ENCODE measurements at regions not wholly inside any gene's neighbourhood (a gene's known extent, or its start where the extent isn't known, plus 50 kb on each side); places are given as distances from the start of the nearest gene placed in this dataset.
A peak's percentile ranks its signal among the peaks of the same experiment; 100 is the strongest.

DNA sequence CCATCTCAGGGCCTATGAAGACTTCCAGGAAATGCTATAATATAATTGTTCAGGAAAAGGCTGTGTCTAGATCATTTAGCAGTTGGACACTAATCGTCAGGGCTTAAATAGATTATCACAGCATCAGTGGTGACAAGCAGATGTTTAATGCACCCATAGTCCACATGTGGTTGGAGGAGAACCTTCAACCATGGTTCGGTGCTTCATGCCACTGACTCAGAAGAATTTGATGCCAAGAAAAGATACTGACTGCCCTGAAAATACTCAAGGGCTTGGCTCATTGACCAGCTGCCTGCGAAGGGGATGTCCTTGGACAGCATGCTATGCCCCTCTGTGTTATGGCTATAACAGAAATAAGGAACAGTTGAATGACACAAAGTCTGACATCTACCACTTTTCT is 175.7 kb downstream of the HHIPL2 start:
- H3K36me3 Mint-ChIP-seq (ENCODE audit: low read depth), result no peaks in the 10 kb centered on the region
- TF ChIP-seq, protein P1, sequence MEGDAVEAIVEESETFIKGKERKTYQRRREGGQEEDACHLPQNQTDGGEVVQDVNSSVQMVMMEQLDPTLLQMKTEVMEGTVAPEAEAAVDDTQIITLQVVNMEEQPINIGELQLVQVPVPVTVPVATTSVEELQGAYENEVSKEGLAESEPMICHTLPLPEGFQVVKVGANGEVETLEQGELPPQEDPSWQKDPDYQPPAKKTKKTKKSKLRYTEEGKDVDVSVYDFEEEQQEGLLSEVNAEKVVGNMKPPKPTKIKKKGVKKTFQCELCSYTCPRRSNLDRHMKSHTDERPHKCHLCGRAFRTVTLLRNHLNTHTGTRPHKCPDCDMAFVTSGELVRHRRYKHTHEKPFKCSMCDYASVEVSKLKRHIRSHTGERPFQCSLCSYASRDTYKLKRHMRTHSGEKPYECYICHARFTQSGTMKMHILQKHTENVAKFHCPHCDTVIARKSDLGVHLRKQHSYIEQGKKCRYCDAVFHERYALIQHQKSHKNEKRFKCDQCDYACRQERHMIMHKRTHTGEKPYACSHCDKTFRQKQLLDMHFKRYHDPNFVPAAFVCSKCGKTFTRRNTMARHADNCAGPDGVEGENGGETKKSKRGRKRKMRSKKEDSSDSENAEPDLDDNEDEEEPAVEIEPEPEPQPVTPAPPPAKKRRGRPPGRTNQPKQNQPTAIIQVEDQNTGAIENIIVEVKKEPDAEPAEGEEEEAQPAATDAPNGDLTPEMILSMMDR (IDR thresholded peaks at IDR 0.05), result no peak
- no peaks in the 10 kb centered on the region for H3K27me3 Mint-ChIP-seq (ENCODE audit: low read depth)
- no peak for DNase-seq (ENCODE audit: low spot score)
- no peaks in the 10 kb centered on the region for H3K9me3 Mint-ChIP-seq (ENCODE audit: low read depth)
- no peak overlapping the region for H3K4me3 Mint-ChIP-seq (ENCODE audit: unreplicated experiment)
- H3K4me1 Mint-ChIP-seq (ENCODE audit: low read depth), result peaks cover 67% of the 10 kb centered on the region
- peak overlapping the region; percentile 41 for H3K27ac Mint-ChIP-seq (ENCODE audit: unreplicated experiment)

- peaks cover 57% of the 10 kb centered on the region for H3K4me1 Mint-ChIP-seq (ENCODE audit: low read depth)
- no peak overlapping the region for H3K4me3 Mint-ChIP-seq (ENCODE audit: unreplicated experiment)
- H3K9me3 Mint-ChIP-seq (ENCODE audit: low read depth), result no peaks in the 10 kb centered on the region
- no peaks in the 10 kb centered on the region for H3K36me3 Mint-ChIP-seq (ENCODE audit: low read depth)
- H3K27ac Mint-ChIP-seq (ENCODE audit: unreplicated experiment), result peak overlapping the region; percentile 90
- TF ChIP-seq, protein P1 (IDR thresholded peaks at IDR 0.05), result no peak
- DNase-seq (ENCODE audit: low spot score), result no peak
- H3K27me3 Mint-ChIP-seq (ENCODE audit: low read depth), result no peaks in the 10 kb centered on the region
Observed at GRCh38 chr1:222370913-222371675, 176.8 kb downstream of the HHIPL2 start.

DNA sequence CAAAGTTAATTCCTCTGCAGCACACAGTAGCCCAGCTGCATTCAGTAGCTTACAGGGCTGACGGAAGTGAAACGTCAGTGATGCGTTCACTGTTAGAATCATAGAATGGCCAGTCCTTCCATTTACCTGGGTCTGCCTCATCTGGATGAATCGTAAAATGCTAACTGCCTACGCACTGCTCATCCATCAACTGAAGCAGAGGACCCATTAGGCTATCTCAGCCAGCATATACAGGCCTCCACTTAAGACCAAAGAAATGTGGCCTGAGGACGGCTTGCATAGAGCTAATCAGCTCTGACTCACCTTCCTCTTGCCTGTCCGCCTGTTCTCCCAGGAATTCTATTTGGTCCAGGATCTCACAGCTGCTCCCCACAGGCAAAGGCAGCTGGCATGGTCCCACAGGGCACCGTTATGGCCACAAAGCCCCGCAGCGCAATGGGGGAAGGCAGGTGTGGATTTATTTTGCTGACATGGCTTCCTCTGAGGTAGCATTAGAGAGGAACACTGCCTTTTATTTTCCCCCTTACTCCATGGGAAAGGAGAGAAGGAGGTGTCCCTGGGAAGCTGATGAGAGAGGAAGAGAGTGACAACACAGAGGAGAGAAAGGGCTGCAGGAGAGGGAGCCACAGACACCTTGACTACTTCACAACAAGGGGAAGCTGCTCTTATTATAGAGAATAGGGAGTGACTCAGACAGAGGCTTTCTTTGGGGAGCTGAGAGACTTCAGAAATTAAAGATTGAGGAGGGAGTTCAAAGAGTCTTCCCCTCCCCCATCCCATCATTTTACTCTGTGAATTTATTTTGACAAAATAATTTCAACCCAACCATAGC is 177.6 kb downstream of the HHIPL2 start:
- Mint-ChIP-seq H3K27ac (ENCODE audit: unreplicated experiment) (peak overlapping the region; percentile 90), H3K4me1 (ENCODE audit: low read depth) (peaks cover 49% of the 10 kb centered on the region), H3K27me3 (ENCODE audit: low read depth) (no peaks in the 10 kb centered on the region), H3K9me3 (ENCODE audit: low read depth) (no peaks in the 10 kb centered on the region), H3K4me3 (ENCODE audit: unreplicated experiment) (no peak overlapping the region), H3K36me3 (ENCODE audit: low read depth) (no peaks in the 10 kb centered on the region)
- DNase-seq (ENCODE audit: low spot score), result no peak
- TF ChIP-seq, protein P1 (IDR thresholded peaks at IDR 0.05), result no peak

GRCh38 chr1:222369148-222369547 is 178.8 kb downstream of the HHIPL2 start:
- H3K27me3 Mint-ChIP-seq (ENCODE audit: low read depth), result no peaks in the 10 kb centered on the region
- TF ChIP-seq, protein P1 (IDR thresholded peaks at IDR 0.05), result no peak
- H3K4me3 Mint-ChIP-seq (ENCODE audit: unreplicated experiment), result no peak overlapping the region
- peaks cover 38% of the 10 kb centered on the region for H3K4me1 Mint-ChIP-seq (ENCODE audit: low read depth)
- no peak overlapping the region for H3K27ac Mint-ChIP-seq (ENCODE audit: unreplicated experiment)
- DNase-seq (ENCODE audit: low spot score), result no peak
- H3K9me3 Mint-ChIP-seq (ENCODE audit: low read depth), result no peaks in the 10 kb centered on the region
- no peaks in the 10 kb centered on the region for H3K36me3 Mint-ChIP-seq (ENCODE audit: low read depth)

- Mint-ChIP-seq H3K9me3 (ENCODE audit: low read depth) (peaks cover 20% of the 10 kb centered on the region), H3K4me3 (ENCODE audit: unreplicated experiment) (no peak overlapping the region), H3K36me3 (ENCODE audit: low read depth) (peaks cover 3% of the 10 kb centered on the region), H3K4me1 (ENCODE audit: low read depth) (no peaks in the 10 kb centered on the region), H3K27ac (ENCODE audit: unreplicated experiment) (no peak overlapping the region), H3K27me3 (ENCODE audit: low read depth) (peaks cover 7% of the 10 kb centered on the region)
- no peak for DNase-seq (ENCODE audit: low spot score)
- TF ChIP-seq, protein P1 (IDR thresholded peaks at IDR 0.05), result no peak
Observed at GRCh38 chr1:222358100-222358499, 189.8 kb downstream of the HHIPL2 start.

Measured in chondrocyte (in vitro differentiated cells).